ENCODE measurements at regions not wholly inside any gene's neighbourhood (a gene's known extent, or its start where the extent isn't known, plus 50 kb on each side); places are given as distances from the start of the nearest gene placed in this dataset.

GRCh38 chr1:94707321-94708298 is 112.5 kb upstream of the SLC44A3 start:
- peak; percentile 76 to 80 for ATAC-seq
- Histone ChIP-seq H3K27me3 (ENCODE audit: control insufficient read depth, insufficient read depth) (no peaks in the 10 kb centered on the region), H3K4me3 (ENCODE audit: low read length) (no peak overlapping the region), H3K9me3 (ENCODE audit: control insufficient read depth, low read length) (no peaks in the 10 kb centered on the region), H3K27ac (ENCODE audit: low read length) (no peak overlapping the region), H3K4me1 (ENCODE audit: control insufficient read depth, insufficient read depth, low read length) (no peaks in the 10 kb centered on the region)
- WGBS: 49% methylated on average over 13 of the region's 13 CpGs
- peak; percentile 74 to 90 (median 77) for DNase-seq
- intact Hi-C loops (cut with DNase I): no loop called here

DNA sequence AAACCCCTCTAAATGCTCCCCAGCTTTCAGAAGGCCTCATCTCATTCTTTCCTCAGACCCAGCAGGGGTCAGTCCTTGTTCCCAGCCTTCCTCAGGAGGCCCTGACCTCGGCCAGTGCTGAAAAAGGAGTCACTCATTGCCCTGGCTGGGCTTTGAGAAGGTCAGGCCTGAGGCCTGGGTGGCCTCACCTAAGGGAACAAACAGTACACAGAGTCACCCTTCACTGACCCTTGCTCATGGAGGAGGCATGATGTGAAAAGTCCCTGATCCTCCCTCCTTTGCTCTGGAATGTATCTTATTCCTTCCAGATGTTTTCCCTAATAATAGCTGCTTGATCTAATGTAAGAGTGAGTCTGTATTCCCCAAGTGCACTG is 117.7 kb upstream of the SLC44A3 start:
- intact Hi-C loops (cut with DNase I): no loop called here
- Histone ChIP-seq H3K27ac (ENCODE audit: low read length) (no peak overlapping the region), H3K9me3 (ENCODE audit: control insufficient read depth, low read length) (no peaks in the 10 kb centered on the region), H3K4me1 (ENCODE audit: control insufficient read depth, insufficient read depth, low read length) (no peaks in the 10 kb centered on the region), H3K27me3 (ENCODE audit: control insufficient read depth, insufficient read depth) (no peaks in the 10 kb centered on the region), H3K4me3 (ENCODE audit: low read length) (no peak overlapping the region)
- DNase-seq: peak in 1 of 3 donors; percentile 72
- WGBS: 65% methylated on average over 1 of the region's 1 CpG
- peak; percentile 40 to 56 for ATAC-seq

- no peak overlapping the region for H3K27ac ChIP-seq (ENCODE audit: low read length)
- WGBS: 85% methylated on average over 2 of the region's 2 CpGs
Measured at GRCh38 chr1:94701796-94702441, 118.2 kb upstream of the SLC44A3 start.

DNA sequence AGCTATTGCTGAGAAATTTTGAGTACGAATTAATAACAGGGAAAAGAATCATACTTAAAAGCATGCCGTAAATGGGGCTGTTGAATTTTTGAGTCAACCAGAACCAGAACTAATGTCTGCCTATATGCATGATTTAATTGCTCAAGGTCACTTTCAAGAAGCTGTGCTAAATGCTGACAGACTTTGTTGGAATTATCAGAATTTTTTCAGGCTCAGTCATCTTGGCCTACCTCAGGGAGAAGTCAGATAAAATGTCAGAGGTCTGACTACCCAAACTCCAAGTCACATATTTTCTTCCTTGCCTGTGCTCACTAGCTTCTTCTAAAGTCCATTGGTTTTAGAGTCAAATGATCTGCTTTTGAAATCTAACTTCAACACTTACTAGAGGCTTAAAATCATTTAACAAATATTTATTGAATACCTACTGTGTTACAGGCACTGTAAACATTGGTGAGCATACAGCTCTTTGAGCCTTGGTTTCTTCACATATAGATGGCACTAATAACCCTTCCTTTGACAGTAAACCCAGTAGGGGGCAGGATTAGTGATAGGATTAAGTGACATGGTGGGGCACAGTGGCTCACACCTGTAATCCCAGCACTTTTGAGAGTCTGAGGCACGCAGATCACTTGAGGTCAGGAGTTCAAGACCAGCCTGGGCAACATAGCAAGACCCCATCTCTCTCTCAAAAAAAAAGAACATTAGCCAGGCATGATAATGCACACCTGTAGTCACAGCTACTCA is 121.2 kb upstream of the SLC44A3 start:
- Histone ChIP-seq H3K4me1 (ENCODE audit: control insufficient read depth, insufficient read depth, low read length) (no peaks in the 10 kb centered on the region), H3K4me3 (ENCODE audit: low read length) (no peak overlapping the region), H3K9me3 (ENCODE audit: control insufficient read depth, low read length) (no peaks in the 10 kb centered on the region), H3K27me3 (ENCODE audit: control insufficient read depth, insufficient read depth) (no peaks in the 10 kb centered on the region), H3K27ac (ENCODE audit: low read length) (no peak overlapping the region)
- ATAC-seq: no peak
- intact Hi-C loops (cut with DNase I): no loop called here
- DNase-seq: no peak
- WGBS: 54% methylated on average over 3 of the region's 3 CpGs

More at GRCh38 chr1:94701796-94702441, 118.2 kb upstream of the SLC44A3 start:
- H3K4me1 ChIP-seq (ENCODE audit: control insufficient read depth, insufficient read depth, low read length): no peaks in the 10 kb centered on the region
- no peak overlapping the region for H3K4me3 ChIP-seq (ENCODE audit: low read length)
- intact Hi-C loops (cut with DNase I): no loop called here
- H3K27me3 ChIP-seq (ENCODE audit: control insufficient read depth, insufficient read depth): no peaks in the 10 kb centered on the region
- DNase-seq (no peak), ATAC-seq (no peak)
- no peaks in the 10 kb centered on the region for H3K9me3 ChIP-seq (ENCODE audit: control insufficient read depth, low read length)

- ATAC-seq: no peak
- intact Hi-C loops (cut with DNase I): no loop called here
- WGBS: 83% methylated on average over 2 of the region's 2 CpGs
- Histone ChIP-seq H3K9me3 (ENCODE audit: control insufficient read depth, low read length) (no peaks in the 10 kb centered on the region), H3K4me1 (ENCODE audit: control insufficient read depth, insufficient read depth, low read length) (no peaks in the 10 kb centered on the region), H3K27ac (ENCODE audit: low read length) (no peak overlapping the region), H3K4me3 (ENCODE audit: low read length) (no peak overlapping the region), H3K27me3 (ENCODE audit: control insufficient read depth, insufficient read depth) (no peaks in the 10 kb centered on the region)
- no peak for DNase-seq
Measured at GRCh38 chr1:94698356-94698755, 121.8 kb upstream of the SLC44A3 start.

DNA sequence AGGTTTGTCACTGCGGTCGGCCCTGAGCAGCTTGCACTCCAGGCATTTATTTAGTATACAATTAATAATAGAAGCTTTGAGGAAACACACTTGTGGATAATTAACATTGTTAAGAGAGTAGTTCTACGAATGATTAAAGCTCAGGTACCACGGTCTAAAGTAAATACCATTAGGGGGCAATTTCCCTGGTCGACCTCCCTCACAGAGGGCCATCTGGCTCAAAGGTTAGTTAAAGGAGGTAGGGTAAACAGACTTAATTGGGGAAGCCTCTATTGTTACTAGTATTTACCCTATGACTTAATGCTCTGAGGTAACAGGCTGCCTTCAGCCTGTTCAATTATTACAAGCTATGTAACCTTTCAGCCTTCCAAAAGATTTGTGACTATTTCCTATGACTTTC is 122.3 kb upstream of the SLC44A3 start:
- 85% methylated on average over 5 of the region's 5 CpGs for WGBS
- no peak overlapping the region for H3K4me3 ChIP-seq (ENCODE audit: low read length)
- H3K27ac ChIP-seq (ENCODE audit: low read length): no peak overlapping the region
- no peak for ATAC-seq
- no peaks in the 10 kb centered on the region for H3K9me3 ChIP-seq (ENCODE audit: control insufficient read depth, low read length)
- H3K4me1 ChIP-seq (ENCODE audit: control insufficient read depth, insufficient read depth, low read length): no peaks in the 10 kb centered on the region
- DNase-seq: no peak
- no peaks in the 10 kb centered on the region for H3K27me3 ChIP-seq (ENCODE audit: control insufficient read depth, insufficient read depth)
- intact Hi-C loops (cut with DNase I): no loop called here

DNA sequence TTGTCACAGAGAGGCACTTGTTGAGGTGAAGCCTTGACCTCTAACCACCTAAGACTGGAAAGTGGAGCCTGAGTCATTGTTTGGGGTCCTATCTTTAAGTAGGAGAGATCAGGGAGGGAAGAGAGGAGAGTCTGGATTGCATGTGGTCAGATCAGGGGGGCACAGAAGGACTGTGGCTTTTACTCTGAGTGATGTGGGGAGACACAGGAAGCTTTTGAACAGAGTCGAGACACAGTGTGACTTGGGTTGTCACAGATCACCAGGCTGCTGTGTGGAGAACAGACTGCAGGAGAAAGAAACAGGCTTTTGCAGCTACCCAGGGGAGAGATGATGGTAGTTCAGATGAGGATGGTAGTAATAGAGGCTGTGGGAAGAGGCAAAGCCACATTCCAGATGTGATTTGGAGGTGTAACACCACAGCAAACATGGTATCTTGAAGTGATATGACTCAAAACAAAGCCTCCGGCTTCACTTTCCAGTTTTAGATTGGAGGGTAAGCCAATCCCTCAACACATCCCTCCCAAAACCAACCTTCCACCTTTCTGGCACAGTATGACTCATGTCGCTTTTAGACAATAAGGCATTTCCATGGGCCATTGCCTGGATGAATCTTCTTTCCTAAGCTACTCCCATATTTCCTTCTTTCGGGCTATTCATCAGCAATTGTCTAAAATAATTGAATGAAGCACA is 125.8 kb upstream of the SLC44A3 start:
- H3K27me3 ChIP-seq (ENCODE audit: control insufficient read depth, insufficient read depth): no peaks in the 10 kb centered on the region
- no peak for ATAC-seq
- H3K9me3 ChIP-seq (ENCODE audit: control insufficient read depth, low read length): no peaks in the 10 kb centered on the region
- H3K27ac ChIP-seq (ENCODE audit: low read length): no peak overlapping the region
- intact Hi-C loops (cut with DNase I): no loop called here
- no peak for DNase-seq
- WGBS: 83% methylated on average over 4 of the region's 4 CpGs
- no peaks in the 10 kb centered on the region for H3K4me1 ChIP-seq (ENCODE audit: control insufficient read depth, insufficient read depth, low read length)
- H3K4me3 ChIP-seq (ENCODE audit: low read length): no peak overlapping the region

DNA sequence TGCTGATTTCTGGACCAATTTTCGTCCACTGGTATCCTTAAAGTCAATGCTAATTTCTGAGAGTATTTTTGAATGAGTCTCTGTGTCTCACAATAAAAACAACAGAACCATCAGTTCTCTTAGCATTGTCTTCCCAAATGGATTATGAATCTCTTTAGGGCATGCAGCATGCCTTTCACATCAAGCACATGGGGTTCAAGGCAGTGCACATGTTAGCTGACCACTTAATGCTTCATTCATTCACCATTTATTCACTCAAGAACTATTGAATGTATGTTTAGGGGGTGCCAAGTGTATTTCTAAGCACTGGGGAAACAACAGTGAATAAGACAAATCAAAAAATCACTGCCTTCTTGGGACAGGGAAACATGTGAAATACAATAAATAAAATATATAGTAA is 126.7 kb upstream of the SLC44A3 start:
- Histone ChIP-seq H3K9me3 (ENCODE audit: control insufficient read depth, low read length) (no peaks in the 10 kb centered on the region), H3K27me3 (ENCODE audit: control insufficient read depth, insufficient read depth) (no peaks in the 10 kb centered on the region), H3K4me1 (ENCODE audit: control insufficient read depth, insufficient read depth, low read length) (no peaks in the 10 kb centered on the region), H3K4me3 (ENCODE audit: low read length) (no peak overlapping the region), H3K27ac (ENCODE audit: low read length) (no peak overlapping the region)
- intact Hi-C loops (cut with DNase I): no loop called here
- DNase-seq (no peak), ATAC-seq (no peak)
- 87% methylated on average over 1 of the region's 1 CpG for WGBS

- ATAC-seq (no peak), DNase-seq (no peak)
- H3K4me1 ChIP-seq (ENCODE audit: control insufficient read depth, insufficient read depth, low read length): no peaks in the 10 kb centered on the region
- H3K9me3 ChIP-seq (ENCODE audit: control insufficient read depth, low read length): no peaks in the 10 kb centered on the region
- 66% methylated on average over 3 of the region's 3 CpGs for WGBS
- H3K27me3 ChIP-seq (ENCODE audit: control insufficient read depth, insufficient read depth): no peaks in the 10 kb centered on the region
- H3K4me3 ChIP-seq (ENCODE audit: low read length): no peak overlapping the region
- no peak overlapping the region for H3K27ac ChIP-seq (ENCODE audit: low read length)
- intact Hi-C loops (cut with DNase I): no loop called here
Measured at GRCh38 chr1:94693029-94693428, 127.1 kb upstream of the SLC44A3 start.

- no peak overlapping the region for H3K4me3 ChIP-seq (ENCODE audit: low read length)
- ATAC-seq (no peak), DNase-seq (no peak)
- intact Hi-C loops (cut with DNase I): no loop called here
- 73% methylated on average over 3 of the region's 3 CpGs for WGBS
- H3K4me1 ChIP-seq (ENCODE audit: control insufficient read depth, insufficient read depth, low read length): no peaks in the 10 kb centered on the region
- H3K9me3 ChIP-seq (ENCODE audit: control insufficient read depth, low read length): no peaks in the 10 kb centered on the region
- H3K27ac ChIP-seq (ENCODE audit: low read length): no peak overlapping the region
- no peaks in the 10 kb centered on the region for H3K27me3 ChIP-seq (ENCODE audit: control insufficient read depth, insufficient read depth)
Measured at GRCh38 chr1:94688646-94689045, 131.5 kb upstream of the SLC44A3 start.
